ENCODE measurements at regions not wholly inside any gene's neighbourhood (a gene's known extent, or its start where the extent isn't known, plus 50 kb on each side); places are given as distances from the start of the nearest gene placed in this dataset.

DNA sequence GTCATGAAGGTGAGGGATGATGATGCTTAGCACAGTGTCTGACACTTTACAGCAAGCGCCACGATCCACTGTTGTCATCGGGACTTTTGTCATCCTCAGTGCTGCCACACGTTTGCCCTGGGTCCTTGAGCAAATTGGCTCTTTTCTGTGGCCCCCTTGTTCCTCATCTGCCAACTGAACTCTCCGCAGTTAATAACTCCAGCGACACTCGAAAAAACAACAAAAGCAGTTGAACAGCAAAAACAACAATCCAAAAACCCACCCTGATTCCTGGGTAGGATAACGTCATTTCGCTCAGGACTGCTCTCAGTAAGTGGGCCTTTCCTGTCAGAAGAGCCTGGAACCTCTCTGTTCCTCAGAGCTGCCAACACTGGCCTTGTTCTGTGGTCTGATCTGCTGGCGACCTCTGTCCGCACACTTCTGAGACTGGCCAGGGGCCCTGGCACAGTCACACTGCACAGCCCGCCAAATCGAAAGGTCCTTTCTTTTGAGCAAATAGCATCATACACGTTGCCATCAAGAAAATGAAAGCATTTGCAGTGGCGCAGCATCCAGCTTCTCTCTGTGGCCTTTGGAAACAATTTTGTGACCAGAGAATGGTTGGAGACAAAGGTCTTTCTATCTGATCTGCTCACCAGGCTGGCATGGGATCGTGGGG is 79.9 kb upstream of the SYT13 start:
- TF ChIP-seq, protein P1, sequence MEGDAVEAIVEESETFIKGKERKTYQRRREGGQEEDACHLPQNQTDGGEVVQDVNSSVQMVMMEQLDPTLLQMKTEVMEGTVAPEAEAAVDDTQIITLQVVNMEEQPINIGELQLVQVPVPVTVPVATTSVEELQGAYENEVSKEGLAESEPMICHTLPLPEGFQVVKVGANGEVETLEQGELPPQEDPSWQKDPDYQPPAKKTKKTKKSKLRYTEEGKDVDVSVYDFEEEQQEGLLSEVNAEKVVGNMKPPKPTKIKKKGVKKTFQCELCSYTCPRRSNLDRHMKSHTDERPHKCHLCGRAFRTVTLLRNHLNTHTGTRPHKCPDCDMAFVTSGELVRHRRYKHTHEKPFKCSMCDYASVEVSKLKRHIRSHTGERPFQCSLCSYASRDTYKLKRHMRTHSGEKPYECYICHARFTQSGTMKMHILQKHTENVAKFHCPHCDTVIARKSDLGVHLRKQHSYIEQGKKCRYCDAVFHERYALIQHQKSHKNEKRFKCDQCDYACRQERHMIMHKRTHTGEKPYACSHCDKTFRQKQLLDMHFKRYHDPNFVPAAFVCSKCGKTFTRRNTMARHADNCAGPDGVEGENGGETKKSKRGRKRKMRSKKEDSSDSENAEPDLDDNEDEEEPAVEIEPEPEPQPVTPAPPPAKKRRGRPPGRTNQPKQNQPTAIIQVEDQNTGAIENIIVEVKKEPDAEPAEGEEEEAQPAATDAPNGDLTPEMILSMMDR (IDR thresholded peaks at IDR 0.05; ENCODE audit: control insufficient read depth, extremely low read depth, insufficient read depth): no peak
- DNase-seq (ENCODE audit: low read depth): no peak
- no peak overlapping the region for H3K4me3 ChIP-seq (ENCODE audit: low read depth, low read length)

DNA sequence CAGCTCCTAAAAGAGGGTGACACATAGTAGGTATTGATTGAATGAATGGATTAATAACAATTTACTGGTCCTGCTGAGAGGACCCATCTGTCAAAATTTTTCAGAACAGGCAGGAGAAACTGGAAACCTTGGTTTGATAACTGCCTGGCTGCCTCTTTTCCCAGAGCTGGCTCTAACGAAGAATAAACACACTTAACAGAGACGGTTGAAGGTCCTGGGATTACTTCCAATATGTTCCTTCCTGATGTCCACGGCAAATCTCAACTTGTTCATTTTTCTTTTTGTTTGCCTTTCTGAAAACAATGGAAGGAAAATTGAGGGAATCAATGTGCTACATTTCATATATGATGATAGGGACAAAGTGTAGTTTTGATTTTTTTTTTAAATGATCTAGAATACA is 76.5 kb upstream of the SYT13 start:
- H3K4me3 ChIP-seq (ENCODE audit: low read depth, low read length): no peak overlapping the region
- DNase-seq (ENCODE audit: low read depth): no peak
- TF ChIP-seq, protein P1 (IDR thresholded peaks at IDR 0.05; ENCODE audit: control insufficient read depth, extremely low read depth, insufficient read depth): no peak

DNA sequence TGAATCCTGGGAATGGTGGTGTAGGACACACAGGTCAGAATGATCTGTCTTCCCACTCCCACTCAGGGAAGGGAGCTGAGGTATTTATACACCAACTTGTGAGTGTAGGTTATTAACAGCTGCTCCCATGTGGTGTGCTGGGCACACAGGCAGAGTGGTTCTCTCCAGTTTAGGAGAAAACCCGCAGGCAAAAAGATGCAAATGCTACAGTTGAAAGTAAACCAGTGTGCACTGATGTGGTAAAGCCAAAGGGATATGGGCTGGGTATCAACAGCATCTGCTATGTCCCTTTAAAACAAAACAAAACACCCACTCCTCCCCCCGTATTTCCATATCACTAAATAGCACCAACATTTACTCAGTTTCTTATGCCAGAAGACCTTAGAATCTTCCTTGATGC is 75.4 kb upstream of the SYT13 start:
- no peak overlapping the region for H3K4me3 ChIP-seq (ENCODE audit: low read depth, low read length)
- TF ChIP-seq, protein P1 (IDR thresholded peaks at IDR 0.05; ENCODE audit: control insufficient read depth, extremely low read depth, insufficient read depth): no peak
- no peak for DNase-seq (ENCODE audit: low read depth)

DNA sequence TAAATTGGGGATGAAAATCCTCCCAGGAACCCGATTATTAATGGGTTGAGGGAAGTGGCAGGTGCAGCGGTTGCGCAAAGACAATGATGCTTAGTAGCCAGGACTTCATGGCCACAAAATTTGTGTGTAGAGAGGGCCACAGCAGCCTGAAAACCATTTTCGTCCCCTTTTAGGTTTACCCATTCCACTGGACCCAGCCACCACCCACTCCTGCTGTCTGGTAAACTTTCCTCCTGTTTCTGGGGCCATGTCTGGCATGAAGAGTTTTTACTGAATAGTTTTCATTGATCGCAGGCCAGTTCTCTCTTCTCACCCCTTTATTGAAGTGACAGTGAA is 69.5 kb upstream of the SYT13 start:
- DNase-seq (ENCODE audit: low read depth): no peak
- no peak overlapping the region for H3K4me3 ChIP-seq (ENCODE audit: low read depth, low read length)
- TF ChIP-seq, protein P1 (IDR thresholded peaks at IDR 0.05; ENCODE audit: control insufficient read depth, extremely low read depth, insufficient read depth): no peak

DNA sequence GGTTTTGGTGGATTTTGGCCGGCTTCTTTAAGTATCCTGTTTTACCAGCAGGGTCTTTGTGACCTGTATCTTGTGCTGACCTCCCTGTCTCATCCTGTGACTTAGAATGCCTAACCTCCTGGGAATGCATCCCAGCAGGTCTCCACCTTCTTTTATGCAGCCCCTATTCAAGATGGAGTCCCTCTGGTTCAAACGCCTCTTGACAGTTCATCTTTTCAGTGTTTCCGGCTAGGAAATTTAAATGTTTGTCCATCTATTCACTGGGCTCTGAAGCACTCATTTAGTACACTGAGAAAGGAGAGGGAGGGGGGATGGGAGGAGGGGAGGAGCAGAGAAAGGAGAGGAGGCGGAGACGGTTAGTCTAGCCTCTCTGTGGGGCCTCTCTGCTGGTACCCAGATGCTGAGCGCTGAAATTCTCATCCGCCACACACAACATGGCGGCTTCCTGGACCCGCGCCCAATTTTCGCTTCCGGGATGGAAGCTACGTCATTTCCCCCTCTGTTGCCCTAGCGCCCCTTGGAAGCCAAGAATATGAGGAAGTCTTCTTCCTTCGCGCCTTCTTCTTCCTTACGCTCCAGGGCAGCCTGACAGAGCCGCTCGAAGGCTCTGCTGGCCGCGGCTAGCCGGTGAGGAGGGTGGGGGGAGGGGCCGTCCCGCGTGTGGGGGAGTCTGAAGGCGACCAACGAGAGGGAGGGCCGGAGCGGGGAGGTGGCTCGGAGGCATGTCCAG is 69.0 kb upstream of the SYT13 start:
- no peak for DNase-seq (ENCODE audit: low read depth)
- TF ChIP-seq, protein P1 (IDR thresholded peaks at IDR 0.05; ENCODE audit: control insufficient read depth, extremely low read depth, insufficient read depth): no peak
- H3K4me3 ChIP-seq (ENCODE audit: low read depth, low read length): no peak overlapping the region; the same call in 1 of the 2 replicates

DNA sequence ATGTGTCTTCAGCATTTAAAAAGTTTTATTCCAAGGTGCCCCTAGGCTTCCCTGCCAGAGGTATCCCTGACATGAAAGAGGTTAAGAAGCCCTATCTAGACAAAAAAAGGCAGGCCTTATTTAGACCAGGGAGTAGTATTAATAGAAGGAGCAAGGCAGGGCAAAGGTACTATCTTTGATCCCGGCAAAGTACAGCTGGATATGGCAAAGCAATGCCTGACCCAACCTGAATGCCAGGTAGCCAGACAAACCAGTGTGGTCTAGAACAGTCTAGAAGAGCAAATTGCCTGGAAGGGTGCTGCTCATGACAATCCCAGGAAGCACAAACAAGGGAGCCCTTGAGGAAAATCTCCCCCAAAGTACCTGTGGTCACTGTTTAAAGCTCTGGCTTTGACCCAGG is 62.6 kb upstream of the SYT13 start:
- TF ChIP-seq, protein P1 (IDR thresholded peaks at IDR 0.05; ENCODE audit: control insufficient read depth, extremely low read depth, insufficient read depth): no peak
- no peak overlapping the region for H3K4me3 ChIP-seq (ENCODE audit: low read depth, low read length)
- DNase-seq (ENCODE audit: low read depth): no peak

Measured in LNCaP clone FGC (cell line).